Lower lobe of right lung (tissue), 2 donors: ENCODE measurements at regions not wholly inside any gene's neighbourhood (a gene's known extent, or its start where the extent isn't known, plus 50 kb on each side); places are given as distances from the start of the nearest gene placed in this dataset.

Experiments
- ATAC-seq, 2 donors: fragments of 200-7000 bp; cut with Tn5 transposase; one replicate each; pipeline ENCODE4 v1.9.1; 2020 to 2022; ENCODE audit warnings: mild to moderate bottlenecking in 2 of 2, moderate library complexity in 2 of 2
- DNase-seq: peaks from one replicate; pipeline ENCODE4 v3.0.0-alpha.2; 2020
- H3K27ac ChIP-seq: fragments of 200-600 bp; one replicate; pipeline ENCODE4 v1.8.0; 2022
- H3K27me3 ChIP-seq: fragments of 200-600 bp; one replicate; pipeline ENCODE4 v1.8.0; 2022; ENCODE audit warnings: low read depth
- H3K36me3 ChIP-seq: fragments of 200-600 bp; one replicate; pipeline ENCODE4 v1.8.0; 2022; ENCODE audit warnings: mild to moderate bottlenecking
- H3K4me1 ChIP-seq: fragments of 200-600 bp; one replicate; pipeline ENCODE4 v1.8.0; 2022
- H3K4me3 ChIP-seq: fragments of 200-600 bp; one replicate; pipeline ENCODE4 v1.8.0; 2022; ENCODE audit warnings: mild to moderate bottlenecking
- H3K9me3 ChIP-seq: fragments of 200-600 bp; one replicate; pipeline ENCODE4 v1.8.0; 2022
- intact Hi-C: fragments of 100-400 bp; cut with DNase I; formaldehyde crosslinking; loops from one replicate; pipeline ENCODE4 v1.11.0; 2022
- TF ChIP-seq, protein P1 (sequence below): fragments of 200-600 bp; IDR thresholded peaks from one replicate; pipeline ENCODE4 v1.8.0; 2022; ENCODE audit warnings: antibody characterized with exemption, mild to moderate bottlenecking
- donor health status: DM: no; HTN: yes; CAD: no; lungs with severe emphysema.

DNA sequence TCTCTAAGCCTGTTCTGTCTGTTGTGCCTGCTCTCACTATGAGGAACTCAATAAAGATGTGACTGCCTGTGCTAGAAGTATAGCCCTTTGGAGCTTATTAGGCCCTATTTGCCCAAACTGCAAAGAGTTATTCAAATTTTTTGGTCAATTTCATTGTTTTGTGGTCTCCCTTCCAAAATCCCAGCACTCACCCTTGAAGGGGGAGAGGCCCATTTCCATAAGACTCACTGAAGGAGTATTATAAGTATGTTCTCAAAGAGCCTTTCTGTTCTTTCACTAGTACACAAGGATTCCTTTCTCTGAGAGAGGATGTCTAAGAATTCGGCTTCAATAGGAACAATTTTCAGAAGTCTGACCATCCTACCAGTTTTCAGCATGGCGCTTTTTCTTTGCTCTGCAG lies 641.9 kb upstream of the REG3G start:
- TF ChIP-seq, protein P1, sequence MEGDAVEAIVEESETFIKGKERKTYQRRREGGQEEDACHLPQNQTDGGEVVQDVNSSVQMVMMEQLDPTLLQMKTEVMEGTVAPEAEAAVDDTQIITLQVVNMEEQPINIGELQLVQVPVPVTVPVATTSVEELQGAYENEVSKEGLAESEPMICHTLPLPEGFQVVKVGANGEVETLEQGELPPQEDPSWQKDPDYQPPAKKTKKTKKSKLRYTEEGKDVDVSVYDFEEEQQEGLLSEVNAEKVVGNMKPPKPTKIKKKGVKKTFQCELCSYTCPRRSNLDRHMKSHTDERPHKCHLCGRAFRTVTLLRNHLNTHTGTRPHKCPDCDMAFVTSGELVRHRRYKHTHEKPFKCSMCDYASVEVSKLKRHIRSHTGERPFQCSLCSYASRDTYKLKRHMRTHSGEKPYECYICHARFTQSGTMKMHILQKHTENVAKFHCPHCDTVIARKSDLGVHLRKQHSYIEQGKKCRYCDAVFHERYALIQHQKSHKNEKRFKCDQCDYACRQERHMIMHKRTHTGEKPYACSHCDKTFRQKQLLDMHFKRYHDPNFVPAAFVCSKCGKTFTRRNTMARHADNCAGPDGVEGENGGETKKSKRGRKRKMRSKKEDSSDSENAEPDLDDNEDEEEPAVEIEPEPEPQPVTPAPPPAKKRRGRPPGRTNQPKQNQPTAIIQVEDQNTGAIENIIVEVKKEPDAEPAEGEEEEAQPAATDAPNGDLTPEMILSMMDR, result no peak
- intact Hi-C loops, result no loop called here
- no peaks in the 10 kb centered on the region for H3K4me1 ChIP-seq
- H3K9me3 ChIP-seq, result no peaks in the 10 kb centered on the region
- DNase-seq (no peak), ATAC-seq (no peak)
- no peak overlapping the region for H3K4me3 ChIP-seq
- H3K27ac ChIP-seq, result no peak overlapping the region
- no peaks in the 10 kb centered on the region for H3K36me3 ChIP-seq
- no peaks in the 10 kb centered on the region for H3K27me3 ChIP-seq

DNA sequence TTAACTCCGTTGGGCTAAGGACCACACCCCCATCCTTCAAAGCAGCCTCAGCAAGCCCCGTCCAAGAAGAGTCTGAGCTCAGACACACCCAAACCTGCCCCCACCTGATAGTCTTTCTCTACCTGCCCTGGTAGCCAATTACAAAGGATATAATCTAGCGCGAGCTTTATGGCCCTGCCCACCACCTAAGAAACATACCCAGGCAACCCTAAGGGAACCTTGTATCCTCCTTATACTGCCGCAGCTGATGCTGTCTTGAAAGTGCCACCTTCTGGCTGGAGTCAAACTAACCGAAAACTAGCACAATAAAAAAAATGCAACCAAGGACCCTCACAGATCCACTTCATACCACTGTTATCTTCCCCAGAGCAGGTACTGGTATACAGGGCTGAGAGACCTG lies 628.3 kb upstream of the REG3G start:
- intact Hi-C loops, result no loop called here
- no peaks in the 10 kb centered on the region for H3K4me1 ChIP-seq
- no peak overlapping the region for H3K27ac ChIP-seq
- TF ChIP-seq, protein P1, result no peak
- no peak overlapping the region for H3K4me3 ChIP-seq
- ATAC-seq, result no peak
- no peak for DNase-seq
- no peaks in the 10 kb centered on the region for H3K36me3 ChIP-seq
- H3K9me3 ChIP-seq, result no peaks in the 10 kb centered on the region
- no peaks in the 10 kb centered on the region for H3K27me3 ChIP-seq

DNA sequence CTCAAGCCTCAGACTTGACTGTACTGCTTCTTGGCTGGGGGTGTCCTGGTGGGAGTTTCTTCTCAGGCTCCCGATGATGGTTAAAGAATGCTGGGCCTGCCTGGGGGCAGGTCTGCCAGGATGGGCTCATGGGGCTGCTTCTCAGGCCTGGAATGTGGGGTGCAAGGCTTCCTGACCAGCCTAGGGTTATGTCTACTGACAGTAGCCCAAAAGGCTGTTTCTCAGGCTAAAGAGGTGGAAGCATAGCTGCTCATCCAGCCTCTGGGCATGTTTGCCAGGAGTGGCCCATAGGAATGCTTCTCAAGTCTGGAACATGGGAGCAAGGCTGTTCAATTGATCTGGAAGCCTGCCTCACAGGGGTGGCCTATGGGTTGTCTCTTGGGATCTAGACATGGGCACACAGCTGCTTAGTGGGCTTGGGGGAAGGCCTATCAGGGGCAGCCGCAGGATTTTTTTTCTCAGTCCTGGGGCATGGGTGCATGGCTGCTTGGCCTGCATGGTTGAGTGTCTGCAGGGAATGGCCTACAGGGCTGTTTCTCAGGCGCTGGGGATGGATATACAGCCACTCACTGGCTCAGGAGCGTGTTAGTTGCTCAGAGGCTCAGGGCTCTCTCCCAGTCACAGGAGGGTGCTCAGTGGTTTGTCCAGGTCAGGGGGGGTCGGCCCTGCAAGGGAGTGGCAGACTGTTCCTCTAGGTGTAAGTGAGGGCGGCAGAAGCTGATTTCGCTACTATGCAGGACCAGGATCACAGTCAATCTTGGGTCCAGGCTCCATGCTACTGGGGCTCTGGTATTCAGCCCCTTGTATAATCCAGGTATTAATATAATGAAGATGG lies 617.3 kb upstream of the REG3G start:
- Histone ChIP-seq H3K36me3 (no peaks in the 10 kb centered on the region), H3K27me3 (no peaks in the 10 kb centered on the region), H3K9me3 (no peaks in the 10 kb centered on the region), H3K4me3 (no peak overlapping the region), H3K27ac (no peak overlapping the region), H3K4me1 (no peaks in the 10 kb centered on the region)
- TF ChIP-seq, protein P1, result no peak
- peak in 1 of 2 donors; percentile 41 for ATAC-seq
- intact Hi-C loops, result no loop called here
- no peak for DNase-seq

DNA sequence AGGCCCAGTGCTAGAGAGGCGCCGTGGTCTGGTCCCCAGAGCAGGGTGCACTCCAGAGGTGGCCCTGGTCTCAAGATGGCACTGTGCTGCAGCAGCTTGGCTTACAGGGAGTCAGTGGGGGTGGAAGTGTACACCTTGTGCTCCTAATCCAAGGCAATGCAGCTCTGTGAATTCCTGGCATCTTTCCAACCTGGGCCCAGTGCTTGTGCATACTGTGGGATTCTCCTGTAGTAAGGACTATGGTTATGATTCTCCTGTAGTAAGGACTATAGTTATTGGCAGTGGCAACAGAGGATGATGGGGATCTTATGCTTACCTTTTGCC lies 616.7 kb upstream of the REG3G start:
- no peak overlapping the region for H3K27ac ChIP-seq
- H3K36me3 ChIP-seq, result no peaks in the 10 kb centered on the region
- no peak overlapping the region for H3K4me3 ChIP-seq
- TF ChIP-seq, protein P1, result no peak
- no peaks in the 10 kb centered on the region for H3K4me1 ChIP-seq
- ATAC-seq (peak in 1 of 2 donors; percentile 43), DNase-seq (no peak)
- intact Hi-C loops, result no loop called here
- no peaks in the 10 kb centered on the region for H3K9me3 ChIP-seq
- no peaks in the 10 kb centered on the region for H3K27me3 ChIP-seq

DNA sequence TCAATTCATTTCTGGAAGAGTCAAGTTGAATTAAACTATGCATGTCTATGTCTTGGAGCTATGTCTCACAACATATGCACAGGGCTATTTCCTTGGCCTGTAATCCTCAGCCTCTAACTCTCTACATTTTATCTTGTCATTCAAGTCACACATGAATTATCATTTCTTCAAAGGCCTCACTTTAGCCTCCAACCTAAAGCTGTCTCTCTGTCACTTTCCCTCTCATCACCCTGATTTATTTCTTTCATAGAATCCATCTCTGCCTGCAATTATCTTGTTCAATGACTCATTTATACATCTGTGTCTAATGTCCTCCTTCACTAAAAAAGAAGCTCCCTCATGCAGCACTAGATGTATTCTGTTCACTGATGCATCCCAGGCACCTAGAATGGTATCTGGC lies 614.2 kb upstream of the REG3G start:
- Histone ChIP-seq H3K36me3 (no peaks in the 10 kb centered on the region), H3K27ac (no peak overlapping the region), H3K4me3 (no peak overlapping the region), H3K9me3 (no peaks in the 10 kb centered on the region), H3K27me3 (no peaks in the 10 kb centered on the region), H3K4me1 (no peaks in the 10 kb centered on the region)
- no peak for ATAC-seq
- TF ChIP-seq, protein P1, result no peak
- no peak for DNase-seq
- intact Hi-C loops, result no loop called here
